HL-60 (cell line): ENCODE measurements at regions not wholly inside any gene's neighbourhood (a gene's known extent, or its start where the extent isn't known, plus 50 kb on each side); places are given as distances from the start of the nearest gene placed in this dataset.

ENCODE experiments used
- DNase-seq, 2 experiments: peaks; one replicate each; pipeline ENCODE4 v3.0.0-alpha.2; 2010 to 2020; ENCODE audit warnings: low read depth in 1 of 2, low spot score in 1 of 2
- H3K27ac ChIP-seq: fragments of 250-450 bp; sonication (Bioruptor Pico); replicated peaks from 2 replicates; pipeline ENCODE4 v1.5.1; 2020; ENCODE audit warnings: mild to moderate bottlenecking, moderate library complexity
- H3K27me3 ChIP-seq: fragments of 250-450 bp; sonication (Bioruptor Pico); 2 replicates; pipeline ENCODE4 v1.5.1; 2021; ENCODE audit warnings: mild to moderate bottlenecking, moderate library complexity; ENCODE audit not compliant: insufficient read depth, poor library complexity, severe bottlenecking
- H3K4me3 ChIP-seq: replicated peaks from 2 replicates; pipeline ENCODE4 v1.5.1; 2011; ENCODE audit warnings: mild to moderate bottlenecking, control low read depth, low read length; ENCODE audit not compliant: insufficient read depth
- GABPA ChIP-seq: IDR thresholded peaks from 2 replicates; pipeline ENCODE4 v1.6.1; 2012; ENCODE audit warnings: low read depth
- POLR2AphosphoS5 ChIP-seq: IDR thresholded peaks from 2 replicates; pipeline ENCODE4 v1.6.1; 2012; ENCODE audit warnings: low read depth
- SPI1 ChIP-seq: IDR thresholded peaks from 2 replicates; pipeline ENCODE4 v1.6.1; 2012; ENCODE audit warnings: low read depth, mild to moderate bottlenecking, borderline replicate concordance
- TF ChIP-seq, protein P1 (sequence below): IDR thresholded peaks from 2 replicates; pipeline ENCODE4 v1.6.1; 2012; ENCODE audit warnings: low read depth; ENCODE audit not compliant: insufficient replicate concordance
- TF ChIP-seq, protein P2 (sequence below): IDR thresholded peaks from one replicate; pipeline ENCODE4 v1.5.1; 2011; ENCODE audit warnings: low read length, control low read depth, inconsistent platforms; ENCODE audit not compliant: insufficient read depth

DNA sequence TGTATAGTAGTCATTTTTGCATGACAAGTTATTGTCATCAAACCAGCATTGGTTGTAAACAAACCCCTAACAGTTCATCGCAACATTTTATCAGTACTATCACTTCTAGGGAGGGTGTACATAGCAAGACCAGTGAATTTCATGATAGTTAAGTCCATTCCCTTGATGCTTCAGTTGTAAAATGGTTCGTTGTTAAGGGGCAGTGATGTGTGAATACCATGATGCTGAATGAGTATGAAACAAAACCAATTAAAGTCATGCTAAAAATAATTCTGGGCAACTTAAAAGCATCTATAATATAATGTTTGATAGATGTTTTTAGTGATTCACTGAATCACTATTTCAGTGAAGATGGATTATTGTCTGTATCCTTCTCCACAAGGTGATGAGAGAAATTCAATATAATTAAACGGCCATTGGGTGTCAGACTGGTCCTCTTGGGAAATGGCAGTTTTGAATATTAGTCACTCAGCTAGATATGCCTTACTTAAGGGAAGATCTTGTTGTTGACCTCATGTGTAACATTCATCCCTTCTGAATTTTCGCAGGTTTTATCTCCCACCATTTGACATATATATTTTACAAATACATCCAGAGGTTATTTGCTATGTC, 742.2 kb upstream of the TMPRSS15 start:
- no peak for TF ChIP-seq SPI1
- TF ChIP-seq, protein P1, sequence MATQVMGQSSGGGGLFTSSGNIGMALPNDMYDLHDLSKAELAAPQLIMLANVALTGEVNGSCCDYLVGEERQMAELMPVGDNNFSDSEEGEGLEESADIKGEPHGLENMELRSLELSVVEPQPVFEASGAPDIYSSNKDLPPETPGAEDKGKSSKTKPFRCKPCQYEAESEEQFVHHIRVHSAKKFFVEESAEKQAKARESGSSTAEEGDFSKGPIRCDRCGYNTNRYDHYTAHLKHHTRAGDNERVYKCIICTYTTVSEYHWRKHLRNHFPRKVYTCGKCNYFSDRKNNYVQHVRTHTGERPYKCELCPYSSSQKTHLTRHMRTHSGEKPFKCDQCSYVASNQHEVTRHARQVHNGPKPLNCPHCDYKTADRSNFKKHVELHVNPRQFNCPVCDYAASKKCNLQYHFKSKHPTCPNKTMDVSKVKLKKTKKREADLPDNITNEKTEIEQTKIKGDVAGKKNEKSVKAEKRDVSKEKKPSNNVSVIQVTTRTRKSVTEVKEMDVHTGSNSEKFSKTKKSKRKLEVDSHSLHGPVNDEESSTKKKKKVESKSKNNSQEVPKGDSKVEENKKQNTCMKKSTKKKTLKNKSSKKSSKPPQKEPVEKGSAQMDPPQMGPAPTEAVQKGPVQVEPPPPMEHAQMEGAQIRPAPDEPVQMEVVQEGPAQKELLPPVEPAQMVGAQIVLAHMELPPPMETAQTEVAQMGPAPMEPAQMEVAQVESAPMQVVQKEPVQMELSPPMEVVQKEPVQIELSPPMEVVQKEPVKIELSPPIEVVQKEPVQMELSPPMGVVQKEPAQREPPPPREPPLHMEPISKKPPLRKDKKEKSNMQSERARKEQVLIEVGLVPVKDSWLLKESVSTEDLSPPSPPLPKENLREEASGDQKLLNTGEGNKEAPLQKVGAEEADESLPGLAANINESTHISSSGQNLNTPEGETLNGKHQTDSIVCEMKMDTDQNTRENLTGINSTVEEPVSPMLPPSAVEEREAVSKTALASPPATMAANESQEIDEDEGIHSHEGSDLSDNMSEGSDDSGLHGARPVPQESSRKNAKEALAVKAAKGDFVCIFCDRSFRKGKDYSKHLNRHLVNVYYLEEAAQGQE, result no peak
- no peak for TF ChIP-seq POLR2AphosphoS5
- TF ChIP-seq GABPA, result no peak
- TF ChIP-seq, protein P2, sequence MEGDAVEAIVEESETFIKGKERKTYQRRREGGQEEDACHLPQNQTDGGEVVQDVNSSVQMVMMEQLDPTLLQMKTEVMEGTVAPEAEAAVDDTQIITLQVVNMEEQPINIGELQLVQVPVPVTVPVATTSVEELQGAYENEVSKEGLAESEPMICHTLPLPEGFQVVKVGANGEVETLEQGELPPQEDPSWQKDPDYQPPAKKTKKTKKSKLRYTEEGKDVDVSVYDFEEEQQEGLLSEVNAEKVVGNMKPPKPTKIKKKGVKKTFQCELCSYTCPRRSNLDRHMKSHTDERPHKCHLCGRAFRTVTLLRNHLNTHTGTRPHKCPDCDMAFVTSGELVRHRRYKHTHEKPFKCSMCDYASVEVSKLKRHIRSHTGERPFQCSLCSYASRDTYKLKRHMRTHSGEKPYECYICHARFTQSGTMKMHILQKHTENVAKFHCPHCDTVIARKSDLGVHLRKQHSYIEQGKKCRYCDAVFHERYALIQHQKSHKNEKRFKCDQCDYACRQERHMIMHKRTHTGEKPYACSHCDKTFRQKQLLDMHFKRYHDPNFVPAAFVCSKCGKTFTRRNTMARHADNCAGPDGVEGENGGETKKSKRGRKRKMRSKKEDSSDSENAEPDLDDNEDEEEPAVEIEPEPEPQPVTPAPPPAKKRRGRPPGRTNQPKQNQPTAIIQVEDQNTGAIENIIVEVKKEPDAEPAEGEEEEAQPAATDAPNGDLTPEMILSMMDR, result no peak
- DNase-seq, result no peak
- Histone ChIP-seq H3K4me3 (no peak overlapping the region), H3K27me3 (no peaks in the 10 kb centered on the region), H3K27ac (no peak overlapping the region)

DNA sequence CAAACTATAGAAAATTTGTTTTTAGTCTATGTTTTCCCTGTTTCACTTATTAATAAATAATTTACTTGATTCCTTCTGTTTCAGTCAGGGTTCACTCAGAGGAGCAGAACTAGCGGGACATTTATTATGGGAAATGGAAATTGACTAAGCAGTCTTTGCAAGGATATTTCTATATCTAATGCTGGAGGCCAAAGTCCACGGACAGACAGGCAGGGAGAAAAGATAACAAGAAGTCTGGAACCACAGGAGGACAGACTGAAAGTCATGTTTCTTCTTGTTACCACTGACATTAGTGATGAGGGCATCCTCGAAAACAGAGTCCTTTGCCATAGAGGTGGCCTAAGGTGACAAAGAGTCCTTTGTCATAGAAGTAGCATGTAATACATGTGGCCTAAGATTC, 744.5 kb upstream of the TMPRSS15 start:
- H3K4me3 ChIP-seq, result no peak overlapping the region
- no peak for TF ChIP-seq GABPA
- TF ChIP-seq, protein P1, result no peak
- no peak for TF ChIP-seq POLR2AphosphoS5
- no peak for TF ChIP-seq SPI1
- TF ChIP-seq, protein P2, result no peak

DNA sequence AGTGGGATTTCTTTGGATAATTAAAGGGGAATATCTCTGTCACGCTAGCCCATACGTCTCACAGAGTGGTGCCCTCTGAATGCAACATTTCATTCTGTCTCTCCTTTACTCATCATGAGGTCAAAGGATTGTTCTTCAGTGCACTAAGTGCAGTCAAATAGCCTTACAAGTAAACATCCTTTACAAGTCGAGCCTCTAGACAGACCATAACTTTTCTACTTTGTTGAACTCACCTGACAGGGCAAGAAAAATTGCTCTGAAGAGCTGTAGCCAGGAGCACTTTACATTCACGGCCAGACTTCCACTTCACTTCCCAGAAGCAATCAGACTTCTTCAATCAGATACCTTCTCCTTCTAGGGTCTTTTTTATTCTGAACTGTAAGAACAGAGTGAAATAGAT, 768.0 kb upstream of the TMPRSS15 start:
- no peaks in the 10 kb centered on the region for H3K27me3 ChIP-seq
- H3K4me3 ChIP-seq, result no peak overlapping the region
- TF ChIP-seq SPI1 (no peak), GABPA (no peak), POLR2AphosphoS5 (no peak)
- TF ChIP-seq, protein P1, result no peak
- TF ChIP-seq, protein P2, result no peak
- no peak overlapping the region for H3K27ac ChIP-seq
- no peak for DNase-seq

More for the DNA sequence above, 744.5 kb upstream of the TMPRSS15 start:
- no peak for DNase-seq
- no peak overlapping the region for H3K27ac ChIP-seq
- H3K27me3 ChIP-seq, result no peaks in the 10 kb centered on the region
